ENCODE measurements at regions not wholly inside any gene's neighbourhood (a gene's known extent, or its start where the extent isn't known, plus 50 kb on each side); places are given as distances from the start of the nearest gene placed in this dataset.

GRCh38 chr16:77014441-77014840 lies 176.5 kb upstream of the MON1B start:
- TF ChIP-seq TAF1 (IDR thresholded peaks at IDR 0.05; ENCODE audit: borderline replicate concordance, insufficient read depth, low read length) (no peak), POLR2AphosphoS5 (IDR thresholded peaks at IDR 0.05; ENCODE audit: low read depth, low read length) (no peak), FOXP2 (optimal IDR thresholded peaks at IDR 0.05; ENCODE audit: borderline replicate concordance, extremely low read depth, extremely low read length, insufficient read depth) (no peak), SIN3A (IDR thresholded peaks at IDR 0.05; ENCODE audit: borderline replicate concordance, insufficient read depth, low read length) (no peak), REST (IDR thresholded peaks at IDR 0.05; ENCODE audit: insufficient read depth in 1 of 2, low read depth in 2 of 2, low read length in 2 of 2) (no peak)

GRCh38 chr16:77030600-77030999 lies 160.4 kb upstream of the MON1B start:
- no peak for TF ChIP-seq FOXP2 (optimal IDR thresholded peaks at IDR 0.05; ENCODE audit: borderline replicate concordance, extremely low read depth, extremely low read length, insufficient read depth)
- no peak for TF ChIP-seq REST (IDR thresholded peaks at IDR 0.05; ENCODE audit: insufficient read depth in 1 of 2, low read depth in 2 of 2, low read length in 2 of 2)
- TF ChIP-seq SIN3A (IDR thresholded peaks at IDR 0.05; ENCODE audit: borderline replicate concordance, insufficient read depth, low read length), result no peak
- TF ChIP-seq POLR2AphosphoS5 (IDR thresholded peaks at IDR 0.05; ENCODE audit: low read depth, low read length), result no peak
- TF ChIP-seq TAF1 (IDR thresholded peaks at IDR 0.05; ENCODE audit: borderline replicate concordance, insufficient read depth, low read length), result no peak

- TF ChIP-seq FOXP2 (optimal IDR thresholded peaks at IDR 0.05; ENCODE audit: borderline replicate concordance, extremely low read depth, extremely low read length, insufficient read depth) (no peak), SIN3A (IDR thresholded peaks at IDR 0.05; ENCODE audit: borderline replicate concordance, insufficient read depth, low read length) (no peak), REST (IDR thresholded peaks at IDR 0.05; ENCODE audit: insufficient read depth in 1 of 2, low read depth in 2 of 2, low read length in 2 of 2) (no peak), POLR2AphosphoS5 (IDR thresholded peaks at IDR 0.05; ENCODE audit: low read depth, low read length) (no peak), TAF1 (IDR thresholded peaks at IDR 0.05; ENCODE audit: borderline replicate concordance, insufficient read depth, low read length) (no peak)
Observed at GRCh38 chr16:77033516-77033915, 157.5 kb upstream of the MON1B start.

GRCh38 chr16:77035361-77035760 lies 155.6 kb upstream of the MON1B start:
- TF ChIP-seq FOXP2 (optimal IDR thresholded peaks at IDR 0.05; ENCODE audit: borderline replicate concordance, extremely low read depth, extremely low read length, insufficient read depth), result no peak
- TF ChIP-seq REST (IDR thresholded peaks at IDR 0.05; ENCODE audit: insufficient read depth in 1 of 2, low read depth in 2 of 2, low read length in 2 of 2), result peak in 1 of 2 experiments; percentile 76; a peak in 2 of 4 replicates

- no peak for TF ChIP-seq REST (IDR thresholded peaks at IDR 0.05; ENCODE audit: insufficient read depth in 1 of 2, low read depth in 2 of 2, low read length in 2 of 2)
- no peak for TF ChIP-seq TAF1 (IDR thresholded peaks at IDR 0.05; ENCODE audit: borderline replicate concordance, insufficient read depth, low read length)
- no peak for TF ChIP-seq SIN3A (IDR thresholded peaks at IDR 0.05; ENCODE audit: borderline replicate concordance, insufficient read depth, low read length)
- TF ChIP-seq FOXP2 (optimal IDR thresholded peaks at IDR 0.05; ENCODE audit: borderline replicate concordance, extremely low read depth, extremely low read length, insufficient read depth), result no peak
- TF ChIP-seq POLR2AphosphoS5 (IDR thresholded peaks at IDR 0.05; ENCODE audit: low read depth, low read length), result no peak
Observed at GRCh38 chr16:77037696-77038347, 153.2 kb upstream of the MON1B start.
